ENCODE measurements at regions not wholly inside any gene's neighbourhood (a gene's known extent, or its start where the extent isn't known, plus 50 kb on each side); places are given as distances from the start of the nearest gene placed in this dataset.

DNA sequence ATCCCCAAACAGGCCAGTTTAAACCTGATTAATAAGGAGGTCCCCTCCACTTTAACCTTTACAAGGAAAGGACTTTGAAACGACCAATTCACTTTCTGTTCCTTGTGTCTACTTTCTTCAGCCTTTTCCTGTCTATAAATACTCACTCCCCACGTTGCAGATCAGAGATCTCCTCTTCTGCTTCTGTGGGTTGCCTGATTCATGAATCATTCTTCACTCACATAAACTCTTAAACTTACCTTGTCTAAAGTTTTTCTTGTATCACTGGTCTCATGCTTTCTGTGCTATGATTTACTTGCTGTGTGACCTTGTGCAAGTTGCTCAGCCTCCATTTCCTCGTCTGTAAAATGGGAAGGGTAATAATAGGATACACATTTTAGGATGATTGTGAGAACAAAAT, 236.1 kb downstream of the QDPR start:
- TF ChIP-seq, protein P1, sequence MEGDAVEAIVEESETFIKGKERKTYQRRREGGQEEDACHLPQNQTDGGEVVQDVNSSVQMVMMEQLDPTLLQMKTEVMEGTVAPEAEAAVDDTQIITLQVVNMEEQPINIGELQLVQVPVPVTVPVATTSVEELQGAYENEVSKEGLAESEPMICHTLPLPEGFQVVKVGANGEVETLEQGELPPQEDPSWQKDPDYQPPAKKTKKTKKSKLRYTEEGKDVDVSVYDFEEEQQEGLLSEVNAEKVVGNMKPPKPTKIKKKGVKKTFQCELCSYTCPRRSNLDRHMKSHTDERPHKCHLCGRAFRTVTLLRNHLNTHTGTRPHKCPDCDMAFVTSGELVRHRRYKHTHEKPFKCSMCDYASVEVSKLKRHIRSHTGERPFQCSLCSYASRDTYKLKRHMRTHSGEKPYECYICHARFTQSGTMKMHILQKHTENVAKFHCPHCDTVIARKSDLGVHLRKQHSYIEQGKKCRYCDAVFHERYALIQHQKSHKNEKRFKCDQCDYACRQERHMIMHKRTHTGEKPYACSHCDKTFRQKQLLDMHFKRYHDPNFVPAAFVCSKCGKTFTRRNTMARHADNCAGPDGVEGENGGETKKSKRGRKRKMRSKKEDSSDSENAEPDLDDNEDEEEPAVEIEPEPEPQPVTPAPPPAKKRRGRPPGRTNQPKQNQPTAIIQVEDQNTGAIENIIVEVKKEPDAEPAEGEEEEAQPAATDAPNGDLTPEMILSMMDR (IDR thresholded peaks at IDR 0.05; ENCODE audit: extremely low read depth, missing control alignments) = no peak
- DNase-seq (ENCODE audit: low spot score) = no peak

GRCh38 chr4:17273047-17273446, 238.8 kb downstream of the QDPR start:
- TF ChIP-seq, protein P1 (IDR thresholded peaks at IDR 0.05; ENCODE audit: extremely low read depth, missing control alignments) = no peak
- DNase-seq (ENCODE audit: low spot score) = no peak

- no peak for DNase-seq (ENCODE audit: low spot score)
- TF ChIP-seq, protein P1 (IDR thresholded peaks at IDR 0.05; ENCODE audit: extremely low read depth, missing control alignments) = no peak
These were observed 239.7 kb downstream of the QDPR start for GRCh38 chr4:17272154-17272553.

GRCh38 chr4:17265653-17266052, 246.2 kb downstream of the QDPR start:
- DNase-seq (ENCODE audit: low spot score) = no peak
- TF ChIP-seq, protein P1 (IDR thresholded peaks at IDR 0.05; ENCODE audit: extremely low read depth, missing control alignments) = no peak

GRCh38 chr4:17265139-17265538, 246.8 kb downstream of the QDPR start:
- DNase-seq (ENCODE audit: low spot score) = no peak
- TF ChIP-seq, protein P1 (IDR thresholded peaks at IDR 0.05; ENCODE audit: extremely low read depth, missing control alignments) = no peak

GRCh38 chr4:17260166-17260907, 251.6 kb downstream of the QDPR start:
- DNase-seq (ENCODE audit: low spot score) = no peak
- TF ChIP-seq, protein P1 (IDR thresholded peaks at IDR 0.05; ENCODE audit: extremely low read depth, missing control alignments) = no peak

GRCh38 chr4:17258106-17258505, 253.8 kb downstream of the QDPR start:
- DNase-seq (ENCODE audit: low spot score) = no peak
- TF ChIP-seq, protein P1 (IDR thresholded peaks at IDR 0.05; ENCODE audit: extremely low read depth, missing control alignments) = no peak

Data from GM20000 (cell line).